Liver (tissue), 8 donors: ENCODE measurements at regions not wholly inside any gene's neighbourhood (a gene's known extent, or its start where the extent isn't known, plus 50 kb on each side); places are given as distances from the start of the nearest gene placed in this dataset.

Experiments used
- DNase-seq: peaks from one replicate; pipeline ENCODE4 v3.0.0-alpha.2; 2017; ENCODE audit warnings: low spot score
- H3K27ac ChIP-seq, 2 donors: one replicate each; pipeline ENCODE4 v1.7.0; 2013; ENCODE audit warnings: inconsistent platforms in 2 of 2, low read length in 2 of 2, control low read depth in 1 of 2, low read depth in 1 of 2, mild to moderate bottlenecking in 1 of 2
- H3K27me3 ChIP-seq, 4 donors: one replicate each; pipeline versions ENCODE4 v1.6.1 to v1.7.0; 2013; ENCODE audit warnings: low read length in 3 of 4, inconsistent platforms in 1 of 4, mild to moderate bottlenecking in 1 of 4, moderate library complexity in 1 of 4; ENCODE audit not compliant: control insufficient read depth in 4 of 4, insufficient read depth in 4 of 4
- H3K36me3 ChIP-seq, 4 donors: one replicate each; pipeline versions ENCODE4 v1.6.1 to v1.7.0; 2013; ENCODE audit warnings: low read length in 3 of 4, mild to moderate bottlenecking in 3 of 4, low read depth in 1 of 4, moderate library complexity in 1 of 4; ENCODE audit not compliant: control insufficient read depth in 4 of 4, insufficient read depth in 3 of 4
- H3K4me1 ChIP-seq, 4 donors: one replicate each; pipeline versions ENCODE4 v1.6.1 to v1.7.0; 2013; ENCODE audit warnings: low read length in 3 of 4, mild to moderate bottlenecking in 3 of 4, moderate library complexity in 1 of 4; ENCODE audit not compliant: control insufficient read depth in 4 of 4, insufficient read depth in 4 of 4
- H3K4me3 ChIP-seq, 3 donors: one replicate each; pipeline versions ENCODE4 v1.6.1 to v1.7.0; 2013; ENCODE audit warnings: low read length in 3 of 3, control low read depth in 1 of 3, low read depth in 1 of 3, mild to moderate bottlenecking in 1 of 3
- H3K9ac ChIP-seq, 2 donors: one replicate each; pipeline ENCODE4 v1.7.0; 2013; ENCODE audit warnings: low read length in 2 of 2, mild to moderate bottlenecking in 2 of 2, moderate library complexity in 2 of 2, control low read depth in 1 of 2, low read depth in 1 of 2
- H3K9me3 ChIP-seq, 4 donors: one replicate each; pipeline versions ENCODE4 v1.6.1 to v1.7.0; 2013; ENCODE audit warnings: low read length in 3 of 4; ENCODE audit not compliant: control insufficient read depth in 4 of 4
- CTCF ChIP-seq: fragments of 150-350 bp; IDR thresholded peaks from 2 replicates; pipeline ENCODE4 v1.5.1; 2017; ENCODE audit warnings: improper control_type of control experiment, low read depth, low read length; ENCODE audit not compliant: missing input control
- EGR1 ChIP-seq, 2 donors: IDR thresholded peaks; 2 replicates each; pipeline ENCODE4 v1.6.1; 2016 to 2018; ENCODE audit warnings: antibody characterized with exemption in 2 of 2, low read depth in 2 of 2
- FOXA1 ChIP-seq: IDR thresholded peaks from 2 replicates; pipeline ENCODE4 v1.6.1; 2016; ENCODE audit warnings: antibody characterized with exemption
- FOXA2 ChIP-seq: IDR thresholded peaks from 2 replicates; pipeline ENCODE4 v1.6.1; 2016; ENCODE audit warnings: antibody characterized with exemption
- GABPA ChIP-seq, 2 donors: IDR thresholded peaks in 1 of 2; conservative IDR thresholded peaks in 1 of 2; 2 replicates each; pipeline ENCODE4 v1.6.1; 2016; ENCODE audit warnings: antibody characterized with exemption in 2 of 2, mild to moderate bottlenecking in 1 of 2, moderate library complexity in 1 of 2
- HNF4G ChIP-seq: IDR thresholded peaks from 2 replicates; pipeline ENCODE4 v1.6.1; 2016; ENCODE audit warnings: antibody characterized with exemption
- NR2F2 ChIP-seq: IDR thresholded peaks from 2 replicates; pipeline ENCODE4 v1.6.1; 2016; ENCODE audit warnings: antibody characterized with exemption
- RXRA ChIP-seq, 2 donors: IDR thresholded peaks; 2 replicates each; pipeline ENCODE4 v1.6.1; 2017 to 2018; ENCODE audit warnings: antibody characterized with exemption in 2 of 2, mild to moderate bottlenecking in 1 of 2
- SP1 ChIP-seq: IDR thresholded peaks from 2 replicates; pipeline ENCODE4 v1.6.1; 2018; ENCODE audit warnings: antibody characterized with exemption, mild to moderate bottlenecking
- YY1 ChIP-seq: IDR thresholded peaks from 2 replicates; pipeline ENCODE4 v1.6.1; 2016; ENCODE audit warnings: antibody characterized with exemption, mild to moderate bottlenecking
- WGBS: extraction: QIAGEN DNeasy Blood & Tissue Kit; methylation state at CpG from one replicate; pipeline ENCODE4 v1.1.7; 2013; 5-methylcytosine and 5-hydroxymethylcytosine counted together
- TF ChIP-seq, protein P1 (sequence below): IDR thresholded peaks from 2 replicates; pipeline ENCODE4 v1.6.1; 2016; ENCODE audit warnings: antibody characterized with exemption, mild to moderate bottlenecking
- TF ChIP-seq, protein P2 (sequence below): IDR thresholded peaks from 2 replicates; pipeline ENCODE4 v1.6.1; 2016; ENCODE audit warnings: antibody characterized with exemption
- donor health status: healthy.
- donor health status: healthy.
- donor health status: healthy.
- donor health status: healthy.
- donor health status: healthy.

DNA sequence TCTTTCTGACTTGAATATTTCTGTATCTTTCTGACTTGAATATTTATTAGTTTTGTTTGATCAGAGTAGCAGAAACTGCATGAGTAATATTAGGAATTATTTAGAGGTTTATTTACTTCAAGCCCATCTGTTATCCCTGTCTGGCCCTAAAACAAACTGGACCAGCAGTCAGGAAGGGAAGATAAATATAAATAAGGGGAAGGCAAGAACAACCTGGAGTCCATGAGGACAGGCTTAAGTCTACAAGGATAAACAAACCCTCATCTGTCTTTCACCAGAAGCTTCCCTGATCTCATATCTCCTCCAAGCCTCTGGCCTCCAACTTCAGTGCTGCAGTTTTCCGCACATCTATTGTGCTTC, 524.9 kb downstream of the CENPC start:
- Histone ChIP-seq H3K36me3 (no peaks in the 10 kb centered on the region), H3K27me3 (no peaks in the 10 kb centered on the region), H3K4me3 (no peak overlapping the region), H3K9ac (no peak overlapping the region), H3K27ac (no peak overlapping the region), H3K9me3 (peaks cover 0 to 5% (median 3%) of the 10 kb centered on the region in 4 donors), H3K4me1 (no peaks in the 10 kb centered on the region)
- DNase-seq = no peak
- WGBS = 76% methylated on average over 1 of the region's 1 CpG
- TF ChIP-seq EGR1 (IDR thresholded peaks at IDR 0.05; ENCODE audit: low read depth in 2 of 2) (no peak), YY1 (no peak), GABPA (IDR thresholded peaks at IDR 0.05 in 1 of 2, conservative IDR thresholded peaks at IDR 0.05 in 1 of 2) (no peak), FOXA2 (no peak), NR2F2 (no peak), RXRA (IDR thresholded peaks at IDR 0.05) (no peak), FOXA1 (no peak), SP1 (no peak), HNF4G (no peak), CTCF (no peak)
- TF ChIP-seq, protein P1, sequence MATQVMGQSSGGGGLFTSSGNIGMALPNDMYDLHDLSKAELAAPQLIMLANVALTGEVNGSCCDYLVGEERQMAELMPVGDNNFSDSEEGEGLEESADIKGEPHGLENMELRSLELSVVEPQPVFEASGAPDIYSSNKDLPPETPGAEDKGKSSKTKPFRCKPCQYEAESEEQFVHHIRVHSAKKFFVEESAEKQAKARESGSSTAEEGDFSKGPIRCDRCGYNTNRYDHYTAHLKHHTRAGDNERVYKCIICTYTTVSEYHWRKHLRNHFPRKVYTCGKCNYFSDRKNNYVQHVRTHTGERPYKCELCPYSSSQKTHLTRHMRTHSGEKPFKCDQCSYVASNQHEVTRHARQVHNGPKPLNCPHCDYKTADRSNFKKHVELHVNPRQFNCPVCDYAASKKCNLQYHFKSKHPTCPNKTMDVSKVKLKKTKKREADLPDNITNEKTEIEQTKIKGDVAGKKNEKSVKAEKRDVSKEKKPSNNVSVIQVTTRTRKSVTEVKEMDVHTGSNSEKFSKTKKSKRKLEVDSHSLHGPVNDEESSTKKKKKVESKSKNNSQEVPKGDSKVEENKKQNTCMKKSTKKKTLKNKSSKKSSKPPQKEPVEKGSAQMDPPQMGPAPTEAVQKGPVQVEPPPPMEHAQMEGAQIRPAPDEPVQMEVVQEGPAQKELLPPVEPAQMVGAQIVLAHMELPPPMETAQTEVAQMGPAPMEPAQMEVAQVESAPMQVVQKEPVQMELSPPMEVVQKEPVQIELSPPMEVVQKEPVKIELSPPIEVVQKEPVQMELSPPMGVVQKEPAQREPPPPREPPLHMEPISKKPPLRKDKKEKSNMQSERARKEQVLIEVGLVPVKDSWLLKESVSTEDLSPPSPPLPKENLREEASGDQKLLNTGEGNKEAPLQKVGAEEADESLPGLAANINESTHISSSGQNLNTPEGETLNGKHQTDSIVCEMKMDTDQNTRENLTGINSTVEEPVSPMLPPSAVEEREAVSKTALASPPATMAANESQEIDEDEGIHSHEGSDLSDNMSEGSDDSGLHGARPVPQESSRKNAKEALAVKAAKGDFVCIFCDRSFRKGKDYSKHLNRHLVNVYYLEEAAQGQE = no peak
- TF ChIP-seq, protein P2, sequence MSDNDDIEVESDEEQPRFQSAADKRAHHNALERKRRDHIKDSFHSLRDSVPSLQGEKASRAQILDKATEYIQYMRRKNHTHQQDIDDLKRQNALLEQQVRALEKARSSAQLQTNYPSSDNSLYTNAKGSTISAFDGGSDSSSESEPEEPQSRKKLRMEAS = no peak

DNA sequence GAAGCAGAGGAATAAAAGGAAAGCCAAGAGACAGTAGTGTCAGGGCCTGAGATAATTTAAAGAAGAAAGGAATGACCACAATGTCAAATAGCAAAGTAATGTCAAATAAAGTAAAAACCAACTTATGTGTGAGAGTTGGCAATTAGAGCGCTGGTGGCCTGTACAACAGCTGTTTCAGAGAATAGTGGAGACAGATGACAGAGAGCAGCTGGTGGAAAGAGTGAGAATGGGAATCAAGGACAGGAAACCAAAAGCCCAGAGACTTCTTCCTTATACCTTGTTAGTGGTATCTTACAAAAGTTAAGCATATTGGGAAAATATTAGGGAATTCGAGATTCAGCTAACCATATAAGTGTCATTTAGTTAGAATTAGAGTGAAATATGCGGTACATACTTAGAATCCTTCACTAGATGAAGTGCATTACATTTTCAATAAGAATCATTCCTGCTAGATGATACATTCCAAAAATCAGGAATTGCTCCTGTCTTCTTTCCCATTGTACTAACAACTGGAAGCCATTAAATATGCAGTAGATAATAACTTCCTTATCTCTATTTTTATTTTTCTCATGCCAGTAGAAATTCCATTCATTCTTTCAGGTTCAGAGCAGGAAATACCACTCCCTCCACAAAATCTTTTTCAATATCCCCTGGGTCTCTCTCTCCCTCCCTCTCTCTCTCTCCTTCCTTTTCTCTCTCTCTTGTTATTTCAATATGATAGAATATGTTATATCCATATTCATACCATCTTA, 525.4 kb downstream of the CENPC start:
- Histone ChIP-seq H3K9me3 (peaks cover 0 to 5% (median 3%) of the 10 kb centered on the region in 4 donors), H3K27ac (no peak overlapping the region), H3K36me3 (no peaks in the 10 kb centered on the region), H3K27me3 (no peaks in the 10 kb centered on the region), H3K4me3 (no peak overlapping the region), H3K4me1 (no peaks in the 10 kb centered on the region), H3K9ac (no peak overlapping the region)
- 62% methylated on average over 3 of the region's 3 CpGs for WGBS
- no peak for TF ChIP-seq NR2F2
- TF ChIP-seq, protein P2 = no peak
- TF ChIP-seq EGR1 (IDR thresholded peaks at IDR 0.05; ENCODE audit: low read depth in 2 of 2) = no peak
- no peak for TF ChIP-seq GABPA (IDR thresholded peaks at IDR 0.05 in 1 of 2, conservative IDR thresholded peaks at IDR 0.05 in 1 of 2)
- no peak for TF ChIP-seq FOXA2
- no peak for TF ChIP-seq YY1
- TF ChIP-seq, protein P1 = no peak
- TF ChIP-seq RXRA (IDR thresholded peaks at IDR 0.05) = no peak
- no peak for DNase-seq
